GM21381 (cell line): ENCODE measurements at regions not wholly inside any gene's neighbourhood (a gene's known extent, or its start where the extent isn't known, plus 50 kb on each side); places are given as distances from the start of the nearest gene placed in this dataset.

ENCODE experiments used
- ATAC-seq: cut with Tn5 transposase; IDR thresholded peaks from one replicate; pipeline ENCODE4 v1.9.1; 2021; ENCODE audit warnings: mild to moderate bottlenecking, moderate library complexity; ENCODE audit not compliant: unreplicated experiment

DNA sequence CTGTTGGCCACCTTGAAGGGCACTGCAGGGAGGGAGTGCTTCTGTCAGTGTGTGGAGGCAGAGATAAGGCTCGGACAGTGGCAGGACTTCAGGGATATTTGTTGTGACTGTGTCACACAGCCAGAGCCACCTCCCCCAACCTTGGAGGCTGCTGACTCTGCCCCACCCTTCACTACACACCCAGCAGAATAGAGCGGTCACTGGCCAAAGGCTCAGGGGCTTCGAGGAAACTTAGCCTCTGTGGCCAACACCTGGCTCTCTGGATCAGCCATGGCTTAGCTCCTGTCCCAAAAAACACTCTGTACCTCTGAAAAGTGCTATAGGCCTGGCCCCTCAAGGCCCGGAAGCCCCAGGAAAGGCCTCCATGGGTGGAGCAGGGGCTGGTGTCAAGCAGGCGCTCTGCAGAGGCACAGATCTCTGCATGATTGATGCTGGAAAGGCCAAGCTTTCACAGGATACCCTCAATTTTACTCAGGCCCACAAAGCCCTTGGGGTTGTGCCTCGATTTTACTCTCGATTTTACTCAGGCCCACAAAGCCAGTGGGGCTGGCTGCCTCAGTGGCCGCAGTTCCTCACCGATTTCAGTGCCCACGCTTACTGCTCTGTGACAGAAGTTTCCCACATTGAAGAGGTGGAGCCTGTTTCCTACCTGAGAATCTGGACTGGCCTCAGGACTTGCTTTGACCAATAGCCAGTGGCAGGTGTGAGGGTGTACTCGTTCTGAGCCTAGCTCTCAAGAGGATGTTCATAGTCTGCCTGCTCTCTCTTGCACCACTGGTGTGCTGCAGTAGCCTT is 113.2 kb upstream of the GPR26 start:
- peak; percentile 52 for ATAC-seq

DNA sequence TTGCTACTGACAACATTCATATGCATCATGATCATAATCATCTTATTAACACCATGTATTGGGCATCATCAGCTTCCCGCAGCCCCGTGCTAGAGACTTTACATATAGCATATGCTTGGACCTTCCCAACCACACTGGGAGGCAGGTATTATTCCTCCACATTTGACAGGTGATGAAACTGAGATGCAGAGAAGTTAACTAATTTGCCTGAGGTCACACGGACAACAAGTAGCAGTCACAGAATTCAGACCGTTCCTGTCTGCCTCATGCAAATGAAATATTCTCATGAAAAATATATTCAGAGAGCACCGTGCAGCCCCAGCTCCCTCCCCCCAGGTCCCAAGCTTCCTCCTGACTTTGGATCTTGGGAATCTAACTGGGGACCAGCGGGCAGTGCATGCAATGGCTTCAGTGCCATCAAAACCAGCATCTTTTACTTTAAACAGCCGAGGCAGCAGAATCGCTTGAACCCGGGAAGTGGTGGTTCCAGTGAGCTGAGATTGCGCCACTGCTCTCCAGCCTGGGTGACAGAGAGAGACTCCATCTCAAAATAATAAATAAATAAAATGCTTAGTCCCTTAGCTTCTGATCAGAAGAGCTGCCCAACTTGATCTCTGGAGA is 112.2 kb upstream of the GPR26 start:
- no peak for ATAC-seq

DNA sequence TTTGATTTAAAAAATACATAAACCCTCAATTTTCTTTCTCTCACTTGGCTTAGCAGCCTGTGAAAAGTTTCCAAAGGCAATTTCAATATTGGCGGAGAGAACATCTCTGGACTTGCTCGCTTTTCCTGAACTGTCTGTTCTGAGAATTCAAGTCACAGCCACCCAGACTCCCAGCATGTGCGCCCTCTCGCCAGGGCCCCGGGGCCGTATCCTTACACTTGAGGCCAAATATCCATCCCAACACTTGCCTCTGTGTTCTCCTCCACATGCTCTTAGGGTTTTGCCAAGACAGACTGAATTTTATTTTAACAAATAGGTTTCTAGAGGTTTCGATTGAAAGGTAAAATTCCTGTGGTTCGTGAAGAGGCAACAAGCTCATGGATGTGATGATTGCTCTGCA is 111.5 kb upstream of the GPR26 start:
- no peak for ATAC-seq

DNA sequence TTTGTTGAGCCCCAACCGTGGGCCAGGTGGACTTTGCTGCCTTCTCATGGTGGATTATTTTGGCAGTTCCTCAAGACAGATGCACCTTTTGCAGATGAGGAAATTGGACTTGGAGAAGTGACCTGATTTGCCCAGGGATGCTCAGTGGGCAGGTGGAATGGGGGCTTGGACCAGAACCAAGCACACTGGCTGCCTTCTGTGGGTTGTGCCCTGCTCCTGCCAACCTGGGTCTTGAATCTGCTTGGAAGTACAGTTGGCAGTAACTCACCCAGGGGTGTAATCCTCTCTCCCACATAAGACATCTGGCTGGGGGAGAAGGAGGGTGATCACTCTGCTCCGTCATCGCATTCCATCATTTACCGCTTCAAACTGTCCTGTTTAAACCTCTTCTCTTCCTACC is 110.5 kb upstream of the GPR26 start:
- ATAC-seq = no peak

DNA sequence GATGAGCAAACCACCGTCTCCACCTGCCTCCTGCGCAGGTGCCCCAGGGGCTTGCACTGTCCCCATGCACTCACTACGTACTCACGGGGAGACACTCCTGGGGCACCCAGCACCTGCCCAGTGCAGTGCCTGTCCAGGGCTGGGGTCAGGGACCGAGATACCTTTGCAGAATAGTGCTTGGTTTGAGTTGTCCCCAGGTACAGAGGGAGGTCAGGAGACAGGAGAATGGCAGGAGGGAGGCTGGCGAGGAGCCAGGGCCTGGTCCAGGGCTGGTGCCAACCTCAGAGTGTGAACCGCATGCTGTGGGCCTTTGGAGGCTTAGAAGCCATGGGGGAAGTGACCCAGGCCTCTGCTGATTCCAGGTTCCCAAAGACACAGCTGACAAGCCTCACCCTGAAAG is 110.1 kb upstream of the GPR26 start:
- no peak for ATAC-seq

DNA sequence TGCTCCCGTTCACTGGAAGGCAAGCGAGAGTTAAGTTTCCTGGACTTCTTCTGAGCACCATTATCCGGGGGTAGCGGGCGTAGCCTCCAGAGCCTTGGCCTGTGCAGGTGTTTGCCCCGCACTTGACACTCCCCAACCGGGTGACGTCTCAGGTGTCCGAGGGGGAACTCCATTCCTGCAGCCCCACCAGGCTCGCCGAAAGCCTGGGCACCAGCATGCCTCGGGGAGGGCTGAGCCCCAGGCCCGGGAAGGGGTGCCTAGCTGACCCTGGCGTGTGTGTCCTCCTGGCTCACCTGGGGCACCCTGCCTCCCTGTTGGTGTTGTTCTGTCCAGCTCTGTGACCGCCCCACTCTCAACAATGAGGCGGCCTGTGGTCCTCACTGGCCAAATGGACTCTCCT is 109.4 kb upstream of the GPR26 start:
- ATAC-seq = no peak

DNA sequence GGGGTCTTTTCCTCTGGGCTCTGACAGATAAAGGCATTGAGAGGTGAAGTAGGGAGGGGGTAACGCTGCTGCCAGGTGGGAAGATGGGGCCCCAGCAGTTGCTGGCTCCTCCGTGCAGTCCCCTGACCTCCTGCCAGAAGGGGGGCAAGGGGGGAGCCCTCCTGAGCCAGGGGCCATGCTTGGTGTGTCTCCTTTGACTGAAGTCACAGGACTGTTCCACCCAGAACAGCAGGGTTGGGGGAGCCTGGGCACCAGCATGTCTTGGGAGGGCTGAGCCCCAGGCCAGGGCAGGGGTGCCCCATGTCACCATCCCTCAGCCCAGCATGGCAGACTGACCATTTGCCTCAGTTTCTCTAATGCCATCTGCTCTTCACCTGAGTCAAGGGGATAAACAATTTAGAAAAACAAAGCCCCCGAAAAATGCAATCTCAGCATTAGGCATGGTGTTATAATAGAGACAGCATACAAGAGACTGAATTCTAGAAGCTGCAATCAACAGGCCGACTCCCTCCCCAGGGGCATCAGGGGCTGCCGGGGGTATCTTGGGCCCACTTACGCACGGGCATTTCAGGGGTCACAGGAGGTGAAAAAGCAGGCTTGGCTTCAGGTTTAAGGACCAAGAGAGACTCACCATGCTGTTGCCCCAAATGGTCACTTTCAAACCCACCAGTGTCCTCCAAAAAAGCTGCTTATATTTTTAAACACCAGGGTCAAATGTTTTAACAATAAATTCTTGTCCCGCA is 108.6 kb upstream of the GPR26 start:
- no peak for ATAC-seq

DNA sequence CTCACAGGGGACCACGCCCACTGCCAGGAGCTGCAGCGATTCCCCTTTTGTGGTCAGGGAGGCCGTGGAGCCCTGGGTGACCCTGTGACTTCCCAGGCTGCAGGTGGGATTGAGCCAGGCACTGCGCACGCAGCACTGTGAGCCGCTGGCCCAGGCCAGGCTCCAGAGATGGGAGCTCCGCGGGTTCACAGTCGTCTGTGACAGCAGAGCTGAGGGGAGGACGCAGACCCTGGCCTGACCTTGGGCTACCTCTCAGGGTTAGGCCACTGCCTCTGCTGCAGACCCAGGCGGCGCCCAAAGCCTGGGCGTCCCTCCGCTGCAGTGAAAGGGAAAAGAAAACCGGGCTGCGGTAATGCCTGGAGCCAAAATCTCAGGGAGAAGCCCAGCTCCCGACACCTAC is 107.5 kb upstream of the GPR26 start:
- no peak for ATAC-seq

DNA sequence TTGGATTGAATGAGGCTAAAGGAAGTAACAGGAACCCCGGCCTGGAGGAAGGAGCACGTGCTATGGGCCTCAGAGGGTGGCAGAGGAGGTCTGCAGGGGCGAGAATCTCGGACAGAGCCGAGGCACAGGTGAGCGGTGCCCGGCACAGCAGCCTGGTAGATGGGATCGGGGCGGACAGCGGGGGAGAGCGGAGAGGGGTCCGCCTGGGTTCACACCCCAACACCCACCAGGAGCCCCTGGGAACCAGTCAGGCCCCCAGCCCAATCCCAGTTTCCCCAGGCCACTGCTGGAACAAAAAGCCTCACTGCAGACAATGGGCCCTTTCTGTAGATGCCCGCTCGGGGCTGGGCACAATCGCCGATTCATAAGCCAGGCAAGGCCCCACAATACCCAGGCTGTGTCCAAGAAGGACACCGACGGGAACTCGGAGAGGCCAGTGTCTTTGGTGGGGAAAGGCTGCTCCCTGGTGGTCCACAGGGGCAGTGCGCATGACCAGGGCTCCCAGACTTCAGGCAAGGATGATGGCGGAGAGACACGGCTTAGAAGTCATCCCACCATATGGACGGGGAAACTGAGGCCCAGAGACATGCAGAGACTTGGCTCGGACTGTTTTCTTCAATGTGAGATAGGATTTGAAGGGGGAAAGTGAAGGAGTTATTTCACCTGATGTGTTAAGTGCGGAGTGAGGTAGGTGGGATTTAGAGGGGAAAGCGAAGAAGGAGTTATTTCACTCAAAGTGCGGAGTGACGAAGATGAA is 106.9 kb upstream of the GPR26 start:
- peak; percentile 86 for ATAC-seq

DNA sequence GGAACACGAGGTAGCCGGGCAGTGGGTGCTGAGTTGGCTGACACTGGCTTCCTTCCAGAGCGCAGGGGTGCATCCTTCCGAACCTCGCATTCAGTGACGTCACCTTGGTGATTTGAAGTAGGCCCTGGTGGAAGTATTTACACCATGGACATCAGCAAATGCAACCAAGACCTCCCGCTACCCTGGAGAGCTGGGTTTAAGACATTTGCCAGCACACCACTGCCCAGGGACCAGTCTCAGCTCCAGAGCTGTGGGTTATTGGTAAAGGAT is 106.4 kb upstream of the GPR26 start:
- no peak for ATAC-seq

DNA sequence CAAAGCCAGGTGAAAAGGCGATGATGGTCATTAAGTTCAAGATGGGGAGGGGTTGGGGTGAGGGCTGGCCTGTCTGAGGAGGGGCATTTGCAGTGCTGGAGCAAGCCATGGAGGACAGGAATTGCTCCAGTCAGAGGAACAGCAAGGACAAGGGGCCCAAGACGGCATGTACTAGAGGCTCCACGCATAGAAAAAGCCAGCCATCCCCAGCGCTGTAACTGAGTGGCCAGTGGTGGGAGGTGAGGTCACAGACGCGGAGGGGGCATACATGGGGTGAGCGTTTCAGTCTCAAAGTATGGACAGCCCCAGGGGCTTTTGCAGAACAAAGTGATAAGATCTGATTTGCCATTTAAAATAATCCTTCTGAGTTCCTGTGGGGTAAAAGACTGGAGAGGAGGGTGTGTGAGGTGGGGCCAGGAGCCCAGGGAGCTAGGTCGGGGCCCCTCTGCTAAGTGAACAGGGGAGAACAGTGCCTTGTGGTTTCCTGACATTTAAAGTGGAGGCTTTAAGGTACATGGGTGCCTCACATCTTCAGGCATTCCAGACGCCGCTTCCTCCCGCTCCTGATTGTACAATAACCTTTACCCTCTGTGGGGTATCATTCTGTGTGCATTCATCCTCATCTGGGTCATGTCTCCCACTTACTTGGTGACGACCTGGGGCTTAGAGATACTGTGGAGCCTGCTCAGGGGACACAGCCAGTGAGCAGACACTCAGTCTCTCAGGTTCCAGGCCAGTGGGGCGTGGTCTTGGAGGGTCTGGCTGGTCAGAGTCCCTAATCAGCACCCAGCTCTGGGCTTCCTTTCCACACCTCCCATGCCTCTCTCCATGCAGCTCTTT is 105.6 kb upstream of the GPR26 start:
- ATAC-seq = no peak

DNA sequence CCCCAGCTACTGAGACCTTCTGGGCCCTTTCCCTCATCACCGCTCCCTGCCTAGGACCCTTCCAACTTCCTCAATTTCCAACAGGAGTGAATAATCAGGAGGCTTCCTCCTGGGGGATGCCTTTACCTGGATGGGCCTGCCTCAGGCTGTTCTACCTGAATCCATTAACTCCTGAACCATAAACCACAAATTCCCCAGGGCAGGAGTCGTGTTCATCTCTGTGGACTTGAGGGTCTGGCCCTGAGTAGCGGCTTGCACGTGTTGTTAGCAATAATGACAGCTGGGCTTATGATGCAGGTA is 105.1 kb upstream of the GPR26 start:
- ATAC-seq = no peak

DNA sequence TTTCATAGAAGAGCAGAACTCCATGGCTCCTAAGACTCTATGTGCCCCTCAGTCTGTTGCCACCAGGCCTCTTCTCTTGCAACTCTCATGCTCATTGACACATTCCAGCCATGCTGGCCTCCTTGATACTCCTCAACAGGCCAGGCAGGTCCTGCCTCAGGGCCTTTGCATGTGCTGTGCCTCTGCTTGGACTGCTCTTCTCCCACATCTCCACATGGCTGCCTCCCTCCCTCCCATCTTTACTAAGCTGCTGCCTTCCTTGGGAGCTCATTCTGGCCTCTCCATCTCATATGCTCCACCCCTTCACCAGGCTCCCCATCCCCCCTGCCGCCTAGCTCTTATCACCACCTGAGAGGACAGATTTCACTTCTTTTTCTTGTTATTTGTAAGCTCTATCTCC is 103.8 kb upstream of the GPR26 start:
- no peak for ATAC-seq

DNA sequence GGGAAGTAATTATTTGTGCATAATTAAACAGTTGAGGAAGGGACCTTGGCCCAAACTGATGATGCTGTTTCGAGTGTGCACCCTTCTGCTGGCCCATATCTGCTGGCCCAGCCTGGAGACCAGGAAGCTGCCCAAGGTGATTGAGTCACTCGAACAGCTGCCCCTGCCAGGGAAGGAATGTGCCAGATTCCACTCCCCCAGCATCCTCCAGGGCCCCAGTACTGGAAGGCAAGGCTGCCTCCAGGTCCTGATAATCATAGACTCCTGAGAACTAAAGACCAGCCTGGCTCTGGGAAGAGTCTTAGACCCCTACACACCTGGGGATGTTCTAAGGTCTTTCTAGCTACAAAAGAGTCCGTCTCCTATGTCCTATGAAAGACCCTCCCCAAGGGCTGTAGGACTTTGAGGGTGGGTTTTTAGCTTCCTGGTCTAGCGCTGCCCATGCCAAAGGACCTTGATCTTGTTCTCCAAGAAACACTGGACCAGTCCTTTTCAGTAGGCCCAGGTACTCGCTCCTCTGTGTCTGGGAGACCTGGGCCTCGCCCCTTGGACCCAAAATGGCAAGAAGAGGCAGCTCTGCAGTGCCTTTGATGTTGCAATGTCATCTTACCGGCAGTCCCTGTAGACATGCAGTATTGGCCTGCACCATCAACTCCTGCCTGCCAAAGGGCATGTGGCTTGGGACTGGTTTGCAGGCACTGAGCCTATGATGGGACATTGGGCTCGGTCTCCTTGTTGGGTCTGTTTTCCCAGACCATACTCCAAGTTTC is 103.2 kb upstream of the GPR26 start:
- ATAC-seq = no peak

DNA sequence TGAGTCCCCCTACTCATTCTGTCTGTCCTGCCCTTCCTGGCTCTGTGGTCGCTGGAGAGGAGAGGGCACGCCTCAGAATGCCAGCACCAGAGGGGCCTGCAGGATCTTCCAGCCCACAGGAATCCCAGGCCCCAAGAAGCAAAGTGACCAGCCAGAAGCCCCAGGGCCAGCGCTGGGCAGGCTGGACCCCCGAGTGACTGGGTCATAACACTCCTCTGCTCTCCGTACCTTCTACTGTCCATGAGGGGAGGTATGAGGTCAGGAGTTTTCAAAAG is 102.6 kb upstream of the GPR26 start:
- ATAC-seq = no peak

DNA sequence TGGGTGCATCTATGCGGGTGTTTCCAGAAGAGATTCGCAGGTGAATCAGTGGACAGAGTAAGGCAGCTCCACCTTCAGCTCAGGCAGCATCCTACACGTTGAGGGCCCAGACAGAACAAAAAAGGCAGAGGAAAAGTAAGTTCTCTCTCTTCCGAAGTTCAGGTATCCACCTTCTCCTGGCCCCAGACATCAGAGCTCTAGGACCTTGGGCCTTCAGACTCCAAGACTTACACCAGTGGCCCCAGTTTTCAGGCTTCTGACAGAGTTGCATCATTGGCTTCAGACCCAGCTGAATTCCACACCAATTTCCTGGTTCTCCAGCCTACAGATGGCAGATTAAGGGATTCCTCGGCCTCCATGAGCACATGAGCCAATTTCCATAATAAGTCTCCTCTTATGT is 102.2 kb upstream of the GPR26 start:
- ATAC-seq = no peak

DNA sequence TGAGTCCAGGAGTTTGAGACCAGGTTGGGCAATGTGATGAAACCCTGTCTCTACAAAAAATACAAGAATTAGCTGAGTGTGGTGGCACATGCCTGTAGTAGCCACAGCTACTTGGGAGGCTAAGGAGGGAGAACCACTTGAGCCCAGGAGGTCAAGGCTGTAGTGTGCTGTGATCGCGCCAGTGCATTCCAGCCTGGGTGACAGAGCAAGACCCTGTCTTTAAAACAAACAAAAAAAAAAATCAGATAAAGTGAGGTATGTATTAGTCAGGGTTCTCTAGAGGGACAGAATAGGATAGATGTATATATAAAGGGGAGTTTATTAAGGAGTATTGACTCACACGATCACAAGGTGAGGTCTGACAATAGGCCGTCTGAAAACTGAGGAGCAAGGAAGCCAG is 101.5 kb upstream of the GPR26 start:
- ATAC-seq = no peak

DNA sequence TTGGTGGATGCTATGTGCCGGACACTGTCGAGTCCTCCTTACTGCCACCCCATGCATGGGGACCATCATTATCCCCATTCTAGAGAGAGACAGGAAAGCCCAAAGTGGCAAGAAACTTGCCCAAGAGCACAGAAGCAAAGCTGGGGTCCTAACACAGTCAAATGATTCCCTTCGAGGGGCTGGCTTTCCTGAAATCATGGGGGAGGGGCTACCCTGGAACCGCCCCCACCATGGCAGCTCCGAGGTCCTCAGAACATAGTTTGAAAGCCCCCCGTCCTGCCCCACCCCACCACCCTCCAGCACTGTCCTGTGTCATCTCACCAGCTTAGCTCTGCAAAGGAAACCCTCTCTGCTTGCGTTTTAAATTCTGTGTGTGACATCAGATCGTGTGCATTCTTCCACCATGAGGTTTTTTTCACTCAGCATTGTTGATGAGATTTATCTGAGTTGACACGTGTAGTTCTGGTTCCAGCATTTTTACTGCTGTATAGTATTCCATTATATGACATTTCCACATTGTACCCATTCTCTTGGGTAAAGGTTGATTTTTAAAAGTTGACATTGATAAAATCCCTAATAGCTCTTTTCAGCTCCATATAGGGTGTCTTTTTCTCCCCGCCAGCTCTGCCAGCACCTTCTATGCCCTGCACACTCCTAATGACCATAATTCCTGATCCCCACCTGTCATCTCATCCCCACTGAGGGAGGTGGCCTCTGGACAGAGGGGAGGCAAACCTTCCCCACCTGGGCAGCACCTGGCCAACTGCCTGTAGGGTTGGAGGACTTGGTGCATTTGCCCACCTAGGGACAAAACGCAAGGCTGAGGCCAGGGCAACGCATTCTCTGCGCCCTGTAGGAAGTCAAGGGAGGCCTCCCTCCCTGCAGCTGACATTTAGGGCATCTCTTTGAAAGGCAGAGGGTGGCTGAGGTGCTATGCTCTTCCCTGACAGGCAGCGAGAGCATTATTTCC is 100.2 kb upstream of the GPR26 start:
- ATAC-seq = no peak

DNA sequence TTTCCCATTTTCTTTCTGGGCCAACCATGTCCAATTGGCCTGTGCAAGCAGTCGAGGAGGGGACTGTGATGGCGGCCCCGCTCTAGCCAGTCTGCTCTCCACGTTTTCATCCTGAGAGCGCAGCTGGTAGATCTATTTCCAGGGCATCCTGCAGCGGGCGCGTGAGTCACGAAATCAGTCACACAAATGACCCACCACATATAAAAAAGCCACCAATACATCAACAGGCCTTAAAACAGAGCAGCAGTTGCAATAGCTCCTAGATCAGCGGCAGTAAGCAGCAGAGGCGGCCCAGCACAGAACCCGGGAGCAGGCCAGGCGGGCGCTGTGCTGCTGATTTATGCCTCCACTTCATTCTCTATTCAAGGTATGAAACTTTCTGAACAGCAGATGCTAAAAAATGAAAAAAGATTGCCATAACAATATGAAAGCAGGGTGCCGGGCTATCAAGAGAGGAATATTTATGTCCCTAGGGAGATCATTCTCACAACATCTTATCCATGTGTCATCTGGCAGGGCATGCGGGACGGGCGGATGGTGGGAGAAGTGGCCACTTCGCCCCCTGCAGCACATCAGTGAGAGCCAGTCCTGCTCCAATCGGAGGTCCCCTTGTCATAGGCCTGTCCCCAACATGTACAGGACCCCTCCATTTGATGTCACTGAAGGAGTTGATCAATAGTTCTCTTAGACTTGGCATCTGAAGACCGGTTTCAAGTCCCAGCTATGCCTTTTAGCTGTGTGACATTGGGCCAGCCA is 98.0 kb upstream of the GPR26 start:
- ATAC-seq = no peak
